AG20443 (cell line): ENCODE measurements at regions not wholly inside any gene's neighbourhood (a gene's known extent, or its start where the extent isn't known, plus 50 kb on each side); places are given as distances from the start of the nearest gene placed in this dataset.

ENCODE experiments used
- DNase-seq: peaks from one replicate; pipeline ENCODE4 v3.0.0; 2012; ENCODE audit warnings: low spot score, mixed read lengths

- peak; percentile 33 for DNase-seq
These were observed 149.6 kb upstream of the DYRK2 start for GRCh38 chr12:67498991-67499390.

- DNase-seq: no peak
These were observed 147.2 kb upstream of the DYRK2 start for GRCh38 chr12:67501362-67501761.

DNA sequence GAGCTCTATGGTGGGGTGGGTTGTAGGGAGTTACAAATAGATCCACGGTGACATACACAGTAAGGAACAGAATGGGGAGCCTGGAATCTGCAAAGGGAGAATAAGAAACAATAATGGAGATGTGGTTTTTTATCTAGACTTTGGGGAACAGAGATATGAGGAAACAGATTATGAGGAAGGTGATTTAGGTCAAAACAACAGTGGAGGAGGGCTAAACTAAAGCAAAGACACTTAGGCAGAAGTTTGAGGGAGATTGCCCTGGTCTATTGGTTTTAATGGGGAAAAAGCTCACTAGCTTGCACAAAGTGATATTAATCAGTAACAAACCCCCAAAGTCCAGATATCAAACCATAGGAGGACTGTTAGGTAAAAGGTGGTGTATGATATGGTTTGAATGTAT is 144.5 kb upstream of the DYRK2 start:
- DNase-seq: no peak

DNA sequence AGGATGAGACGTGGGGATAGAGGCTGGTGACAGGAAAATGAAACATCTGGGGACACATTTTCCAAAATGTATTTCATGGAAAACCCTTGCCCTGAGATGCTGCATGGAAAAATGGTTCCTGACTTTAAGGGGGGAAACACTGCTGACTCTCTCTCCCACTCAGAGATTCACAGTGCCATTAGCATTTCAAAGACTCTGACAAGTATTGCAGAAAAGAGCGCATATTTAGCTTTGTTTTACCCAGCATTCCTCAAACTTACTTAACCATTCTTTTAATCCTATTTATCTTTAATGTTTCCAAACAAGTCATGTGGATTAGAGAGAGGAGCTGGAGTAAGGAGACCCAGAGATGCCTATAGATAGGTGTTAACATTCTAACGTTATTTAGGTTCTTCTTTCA is 141.8 kb upstream of the DYRK2 start:
- no peak for DNase-seq

- no peak for DNase-seq
These were observed 139.7 kb upstream of the DYRK2 start for GRCh38 chr12:67508830-67509229.

DNA sequence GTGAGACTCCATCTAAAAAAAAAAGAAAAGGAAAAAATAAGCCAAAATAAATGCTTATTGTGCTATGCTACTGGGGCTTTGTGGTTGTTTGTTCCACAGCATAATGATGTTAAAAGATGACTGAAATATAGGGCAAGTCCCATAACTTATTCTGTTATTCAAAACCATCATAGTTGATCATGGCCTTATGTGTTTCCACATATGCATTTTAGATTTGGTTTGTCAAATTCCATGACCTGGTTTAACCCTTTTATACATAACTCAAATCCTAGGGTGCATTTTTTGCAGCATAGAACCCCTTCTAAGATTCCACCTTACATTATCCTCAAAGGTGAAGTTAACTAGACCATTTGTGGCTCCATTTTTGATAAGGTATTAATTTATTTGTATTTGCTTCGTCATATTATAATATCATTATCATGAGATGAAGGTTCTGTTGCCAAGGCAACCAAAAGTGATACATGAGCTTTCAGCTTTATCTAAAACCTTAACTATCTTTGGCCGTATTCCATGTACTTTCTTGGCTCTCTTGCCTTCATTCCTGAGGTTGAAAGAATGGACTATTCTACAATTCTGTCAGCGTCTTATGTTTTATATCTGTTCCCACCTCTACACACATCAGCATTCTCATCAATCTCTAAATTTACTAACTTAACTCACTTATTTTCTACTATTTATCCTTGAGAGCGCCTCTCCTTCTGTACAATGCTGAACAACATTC is 138.7 kb upstream of the DYRK2 start:
- no peak for DNase-seq

GRCh38 chr12:67512061-67512460 is 136.5 kb upstream of the DYRK2 start:
- peak; percentile 17 for DNase-seq

DNA sequence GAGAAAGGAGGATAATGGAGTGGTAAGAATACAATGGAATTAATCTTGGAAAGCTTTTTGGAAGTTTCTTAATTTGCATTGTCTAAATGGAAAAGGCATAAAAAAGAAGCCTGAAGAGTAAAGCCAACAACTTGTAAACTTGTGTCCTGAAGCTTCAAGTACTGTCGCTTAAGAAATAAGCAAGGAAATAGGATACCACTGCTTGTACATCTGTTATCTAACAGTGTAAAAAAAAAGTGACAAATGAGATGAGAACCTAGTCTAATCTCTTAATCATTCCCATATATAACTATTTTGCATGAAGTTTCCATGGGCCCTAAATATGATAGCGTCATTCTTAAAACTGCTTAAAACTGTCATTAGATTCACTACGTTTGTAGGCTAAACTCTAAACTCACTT is 134.0 kb upstream of the DYRK2 start:
- DNase-seq: no peak

DNA sequence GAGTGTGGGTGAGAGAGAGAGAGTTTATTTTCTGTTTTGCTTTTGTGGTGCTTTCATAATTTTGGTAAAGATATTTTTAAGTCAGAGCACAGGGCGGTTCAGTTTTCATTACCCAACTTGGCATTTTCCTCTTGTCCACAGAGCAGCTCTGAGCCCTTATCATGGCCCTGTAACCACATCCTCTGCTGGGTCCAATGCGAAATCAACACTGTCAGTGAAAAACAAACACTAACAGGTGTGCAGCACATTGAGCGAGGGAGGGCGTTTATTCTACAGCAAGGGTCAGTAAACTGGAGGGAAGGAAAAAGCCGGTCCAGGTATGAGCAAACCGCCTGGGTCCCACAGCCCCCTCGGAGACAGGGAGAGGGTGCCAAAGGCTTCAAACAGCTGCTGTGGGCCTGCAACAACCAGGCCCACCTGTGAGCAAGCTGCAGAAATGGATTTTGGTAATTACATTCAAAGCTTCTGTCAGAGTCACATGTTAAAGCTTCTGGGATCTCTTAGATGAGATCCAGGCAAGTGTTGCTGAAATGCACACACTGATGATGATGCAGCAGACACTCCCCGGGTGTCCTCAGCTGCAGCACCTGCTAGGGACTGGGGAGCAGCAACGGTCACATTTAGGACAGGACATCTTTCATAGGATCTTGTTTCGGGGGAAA is 132.7 kb upstream of the DYRK2 start:
- DNase-seq: no peak

- peak; percentile 23 for DNase-seq
These were observed 131.2 kb upstream of the DYRK2 start for GRCh38 chr12:67517181-67517887.

DNA sequence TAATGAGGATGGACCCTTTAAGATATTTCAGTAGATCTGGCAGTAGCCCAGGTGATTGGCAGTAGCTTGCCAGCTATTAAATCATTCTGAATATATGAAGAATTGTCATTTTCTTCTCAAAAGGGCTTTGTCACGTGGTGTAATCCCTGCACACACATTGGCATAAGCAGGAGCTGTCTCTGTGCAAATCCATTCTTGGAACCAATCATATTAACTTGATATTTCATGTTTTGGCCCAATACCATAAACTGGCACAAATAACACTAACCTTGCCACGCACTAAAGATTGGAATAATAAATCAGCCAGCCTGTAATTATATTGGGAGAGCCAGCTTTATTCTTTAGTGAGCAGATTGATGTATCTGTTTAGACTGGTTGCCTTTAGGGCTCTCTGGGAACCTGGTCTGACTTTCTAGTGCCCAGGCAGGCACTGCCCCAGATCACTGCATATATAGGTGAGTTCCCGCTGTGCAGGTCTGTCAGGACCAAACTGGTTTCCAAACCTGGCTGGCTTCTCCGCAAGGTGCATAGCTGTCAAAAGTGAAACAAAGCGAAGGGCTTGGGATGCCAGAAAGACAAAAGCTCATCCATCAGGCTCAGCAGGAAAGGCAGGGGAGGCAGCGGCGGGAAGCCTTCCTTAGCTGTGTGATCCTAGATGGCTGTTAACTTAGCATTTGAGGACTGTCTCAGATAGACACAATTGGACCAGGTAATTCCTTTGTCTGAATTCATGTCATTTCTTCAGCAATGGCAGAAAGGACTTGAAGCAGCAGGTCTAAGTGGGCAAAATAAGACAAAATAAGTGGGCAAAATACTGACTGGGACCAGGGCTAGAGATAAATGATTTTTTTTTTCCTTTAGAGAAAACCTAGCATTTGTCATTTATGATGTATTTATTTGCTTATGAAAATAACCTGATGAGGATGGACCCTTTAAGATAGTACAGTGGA is 128.8 kb upstream of the DYRK2 start:
- DNase-seq: no peak

DNA sequence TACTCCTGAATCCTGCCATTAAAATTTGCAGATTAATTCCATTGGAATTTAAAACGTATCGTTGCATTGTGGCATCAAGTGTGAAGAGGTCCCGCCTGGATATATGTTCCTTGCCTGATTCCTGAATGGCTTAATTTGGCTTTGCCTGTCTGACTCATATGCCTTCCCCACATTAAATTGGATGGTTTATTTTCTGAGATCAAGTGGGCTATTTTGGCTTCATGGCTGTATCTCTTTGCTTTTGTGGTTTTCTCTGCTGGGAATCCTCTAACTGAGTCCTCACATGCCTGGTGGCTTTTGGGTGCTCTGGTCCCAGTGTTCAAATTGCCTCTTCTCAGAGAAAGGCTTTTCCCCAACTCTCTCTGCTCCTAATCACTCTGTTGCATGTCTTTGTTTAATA is 127.9 kb upstream of the DYRK2 start:
- no peak for DNase-seq

- no peak for DNase-seq
These were observed 126.3 kb upstream of the DYRK2 start for GRCh38 chr12:67522222-67522621.

- no peak for DNase-seq
These were observed 125.0 kb upstream of the DYRK2 start for GRCh38 chr12:67523538-67523937.

DNA sequence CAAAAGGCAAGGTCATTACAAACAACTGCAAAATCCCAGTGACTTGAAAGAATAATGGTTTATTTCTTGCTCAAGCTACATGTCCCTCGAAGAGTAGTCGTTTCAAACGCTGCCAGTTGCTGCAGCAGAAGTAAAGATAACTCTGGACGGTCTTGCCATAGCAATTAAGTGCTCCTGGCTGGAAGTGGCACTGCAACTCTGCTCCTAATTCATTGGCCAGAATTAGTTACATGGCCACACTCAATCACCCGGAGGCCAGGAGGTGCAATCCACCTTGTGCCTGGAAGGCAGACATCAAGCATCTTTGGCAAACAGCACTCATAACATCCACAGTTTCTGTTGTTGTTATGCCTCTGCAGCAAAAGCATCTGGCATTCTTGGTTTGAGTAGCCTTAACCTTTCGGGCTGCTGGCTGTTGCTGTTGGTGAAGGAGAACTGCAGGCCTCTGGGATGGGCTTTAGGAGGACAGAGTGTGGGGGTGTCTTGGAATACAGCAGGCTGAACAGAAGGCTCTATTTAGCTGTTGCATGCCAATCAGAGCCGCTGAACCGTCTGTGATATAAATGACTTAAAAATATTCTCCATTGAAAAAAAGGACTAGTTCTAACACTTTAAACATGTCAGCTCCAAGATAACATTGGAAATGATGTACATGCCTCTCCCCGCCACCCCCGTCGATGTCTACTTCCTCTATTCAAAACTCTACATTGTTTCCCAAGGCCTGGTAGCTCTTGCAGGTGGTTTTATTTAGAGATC is 123.5 kb upstream of the DYRK2 start:
- no peak for DNase-seq

GRCh38 chr12:67525617-67525884 is 123.0 kb upstream of the DYRK2 start:
- no peak for DNase-seq

DNA sequence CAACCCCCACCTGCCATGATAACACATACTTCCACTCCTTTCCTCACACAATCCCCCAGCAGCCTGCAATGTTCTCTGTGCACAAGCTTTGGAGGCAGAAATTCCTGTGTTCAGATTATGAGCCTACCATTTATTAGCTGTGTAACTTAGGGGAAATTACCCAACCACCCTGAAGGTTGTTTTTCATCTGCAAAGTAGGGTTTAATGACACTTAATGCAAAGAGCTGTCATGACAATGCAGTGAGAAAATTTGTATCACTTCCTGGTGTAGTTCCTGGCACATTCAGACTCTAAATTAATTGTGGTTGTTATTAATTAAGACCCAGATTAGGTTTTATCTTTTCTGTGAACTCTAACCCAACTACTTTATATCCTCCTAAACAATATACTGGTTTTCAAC is 122.4 kb upstream of the DYRK2 start:
- no peak for DNase-seq

- DNase-seq: peak; percentile 24
These were observed 117.5 kb upstream of the DYRK2 start for GRCh38 chr12:67531051-67531450.

DNA sequence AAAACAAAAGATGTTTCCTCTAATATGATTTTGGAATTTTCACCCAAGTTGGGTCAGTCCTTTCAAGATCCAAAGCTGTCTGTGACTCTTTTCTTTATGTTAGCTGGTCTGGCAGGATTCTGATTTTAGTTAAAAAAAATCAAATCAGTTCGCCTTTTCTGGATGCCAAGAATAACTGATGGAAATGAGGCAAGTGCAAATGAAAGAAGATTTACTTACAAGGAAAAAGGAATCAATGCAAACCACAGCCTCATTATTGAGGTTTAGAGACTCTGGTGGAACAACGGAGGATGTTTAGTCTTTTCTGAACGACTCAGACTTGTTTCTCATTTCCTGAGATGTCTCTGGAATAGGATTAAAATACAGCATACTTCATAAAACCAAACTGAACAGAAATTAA is 117.0 kb upstream of the DYRK2 start:
- no peak for DNase-seq

GRCh38 chr12:67533159-67533558 is 115.4 kb upstream of the DYRK2 start:
- DNase-seq: no peak

- DNase-seq: no peak
These were observed 114.5 kb upstream of the DYRK2 start for GRCh38 chr12:67534046-67534445.

DNA sequence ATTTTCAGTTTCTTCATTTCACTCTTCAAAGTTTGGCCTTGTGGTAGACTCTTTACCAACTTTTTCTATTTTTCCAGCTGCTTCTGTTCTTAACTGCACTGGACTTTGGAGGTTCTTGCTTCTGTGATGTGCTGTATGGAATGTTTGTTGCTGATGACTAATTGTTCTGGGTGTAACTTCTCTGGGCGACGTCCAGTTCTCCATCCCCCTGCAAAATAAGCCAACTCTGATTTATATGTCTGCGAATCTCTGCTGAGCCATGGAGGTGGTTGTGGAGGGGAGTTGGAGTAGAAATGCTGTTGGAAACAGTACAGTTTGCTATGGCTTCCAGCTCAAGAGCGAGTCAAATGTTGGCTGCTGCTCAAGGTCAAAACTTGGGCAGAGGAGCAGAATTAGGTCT is 113.9 kb upstream of the DYRK2 start:
- peak; percentile 88 for DNase-seq
